ENCODE measurements at regions not wholly inside any gene's neighbourhood (a gene's known extent, or its start where the extent isn't known, plus 50 kb on each side); places are given as distances from the start of the nearest gene placed in this dataset.

GRCh38 chr1:5286244-5286643, 631.8 kb downstream of the AJAP1 start:
- Histone ChIP-seq H3K27ac (ENCODE audit: low read depth, low read length) (no peak overlapping the region), H3K36me3 (ENCODE audit: insufficient read depth, low read length) (no peaks in the 10 kb centered on the region), H3K27me3 (ENCODE audit: insufficient read depth, low read length, poor library complexity, severe bottlenecking) (no peaks in the 10 kb centered on the region), H3K4me3 (ENCODE audit: low read length) (no peak overlapping the region), H3K9me3 (ENCODE audit: low read length) (no peaks in the 10 kb centered on the region), H3K4me1 (ENCODE audit: insufficient read depth, low read length) (no peaks in the 10 kb centered on the region)
- ChIA-PET CTCF (interaction anchor here (0.6 to 3.0 kb wide), 17 partner anchors 11 to 459 kb away, joined by 3 to 20 read pairs (median 4); no protein-coding TSS in a partner anchor), POLR2A (no interaction called here)
- peaks cover 0 to 5% of the 10 kb centered on the region in 2 donors for H3K27me3 Mint-ChIP-seq
- peaks cover 0 to 3% (median 0%) of the 10 kb centered on the region in 3 donors for H3K36me3 Mint-ChIP-seq
- peaks cover 0 to 13% (median 0%) of the 10 kb centered on the region in 3 donors for H3K4me1 Mint-ChIP-seq
- H3K27ac Mint-ChIP-seq: peak overlapping the region in 2 of 8 donors; percentile 43 to 47
- peak in 4 of 5 donors; percentile 6 to 66 (median 14) for DNase-seq
- peaks cover 0 to 5% (median 0%) of the 10 kb centered on the region in 5 donors for H3K9me3 Mint-ChIP-seq
- H3K4me3 Mint-ChIP-seq: no peak overlapping the region

DNA sequence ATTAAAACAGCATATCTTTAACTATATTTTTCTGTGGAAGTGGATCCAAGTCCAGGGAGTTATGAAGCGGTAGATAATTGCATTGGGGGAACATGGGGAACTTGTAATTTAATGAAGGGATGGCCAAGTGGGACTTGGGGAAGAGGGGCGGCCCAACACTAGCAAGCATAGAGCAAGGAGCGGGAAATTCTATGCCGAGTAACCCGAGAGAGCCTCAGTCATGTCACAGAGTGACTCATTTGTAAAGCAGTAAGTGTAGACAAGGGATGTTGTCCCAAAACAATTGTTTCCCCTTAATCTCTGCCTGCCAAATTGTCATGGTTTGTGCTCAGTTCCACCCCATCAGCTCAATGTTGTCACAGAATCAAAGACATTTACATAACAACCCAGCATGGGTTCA, 620.1 kb downstream of the AJAP1 start:
- no peaks in the 10 kb centered on the region for H3K36me3 Mint-ChIP-seq
- DNase-seq: no peak
- no peaks in the 10 kb centered on the region for H3K36me3 ChIP-seq (ENCODE audit: insufficient read depth, low read length)
- H3K4me1 Mint-ChIP-seq: peaks cover 0 to 5% (median 0%) of the 10 kb centered on the region in 3 donors
- peak overlapping the region in 1 of 8 donors; percentile 21 for H3K27ac Mint-ChIP-seq
- no peak overlapping the region for H3K4me3 Mint-ChIP-seq
- no peaks in the 10 kb centered on the region for H3K27me3 ChIP-seq (ENCODE audit: insufficient read depth, low read length, poor library complexity, severe bottlenecking)
- ChIA-PET CTCF (interaction anchor here (1.1 kb wide), 2 partner anchors 11 to 1363 kb away, joined by 3 to 4 read pairs; no protein-coding TSS in a partner anchor), POLR2A (no interaction called here)
- H3K9me3 Mint-ChIP-seq: no peaks in the 10 kb centered on the region
- no peak overlapping the region for H3K27ac ChIP-seq (ENCODE audit: low read depth, low read length)
- no peaks in the 10 kb centered on the region for H3K4me1 ChIP-seq (ENCODE audit: insufficient read depth, low read length)
- no peaks in the 10 kb centered on the region for H3K9me3 ChIP-seq (ENCODE audit: low read length)
- peaks cover 0 to 12% of the 10 kb centered on the region in 2 donors for H3K27me3 Mint-ChIP-seq
- H3K4me3 ChIP-seq (ENCODE audit: low read length): no peak overlapping the region

- H3K4me1 Mint-ChIP-seq: peaks cover 0 to 5% (median 0%) of the 10 kb centered on the region in 3 donors
- DNase-seq: no peak
- CTCF ChIA-PET: interaction anchor here (1.1 to 1.2 kb wide), 2 partner anchors 13 to 1362 kb away, joined by 3 to 7 read pairs; no protein-coding TSS in a partner anchor
These were observed 619.0 kb downstream of the AJAP1 start for GRCh38 chr1:5273280-5274003.

GRCh38 chr1:5272325-5272724, 617.9 kb downstream of the AJAP1 start:
- Mint-ChIP-seq H3K4me1 (peaks cover 0 to 5% (median 0%) of the 10 kb centered on the region in 3 donors), H3K27ac (no peak overlapping the region), H3K4me3 (no peak overlapping the region), H3K27me3 (peaks cover 5 to 25% of the 10 kb centered on the region in 2 donors), H3K36me3 (no peaks in the 10 kb centered on the region), H3K9me3 (peaks cover 0 to 3% (median 0%) of the 10 kb centered on the region in 5 donors)
- POLR2A ChIA-PET: no interaction called here
- DNase-seq: no peak
- CTCF ChIA-PET: interaction anchor here (0.7 kb wide), 1 partner anchor 37 kb away, joined by 3 read pairs; no protein-coding TSS in a partner anchor
- no peaks in the 10 kb centered on the region for H3K4me1 ChIP-seq (ENCODE audit: insufficient read depth, low read length)
- H3K27ac ChIP-seq (ENCODE audit: low read depth, low read length): no peak overlapping the region
- H3K36me3 ChIP-seq (ENCODE audit: insufficient read depth, low read length): no peaks in the 10 kb centered on the region
- no peaks in the 10 kb centered on the region for H3K27me3 ChIP-seq (ENCODE audit: insufficient read depth, low read length, poor library complexity, severe bottlenecking)
- no peak overlapping the region for H3K4me3 ChIP-seq (ENCODE audit: low read length)
- H3K9me3 ChIP-seq (ENCODE audit: low read length): no peaks in the 10 kb centered on the region

More at GRCh38 chr1:5273280-5274003, 619.0 kb downstream of the AJAP1 start:
- H3K27me3 Mint-ChIP-seq: peaks cover 0 to 20% of the 10 kb centered on the region in 2 donors
- no peaks in the 10 kb centered on the region for H3K36me3 Mint-ChIP-seq
- peak overlapping the region in 1 of 8 donors; percentile 33 for H3K27ac Mint-ChIP-seq
- Histone ChIP-seq H3K36me3 (ENCODE audit: insufficient read depth, low read length) (no peaks in the 10 kb centered on the region), H3K9me3 (ENCODE audit: low read length) (no peaks in the 10 kb centered on the region), H3K4me3 (ENCODE audit: low read length) (no peak overlapping the region), H3K27me3 (ENCODE audit: insufficient read depth, low read length, poor library complexity, severe bottlenecking) (no peaks in the 10 kb centered on the region), H3K4me1 (ENCODE audit: insufficient read depth, low read length) (no peaks in the 10 kb centered on the region), H3K27ac (ENCODE audit: low read depth, low read length) (no peak overlapping the region)
- POLR2A ChIA-PET: no interaction called here
- no peak overlapping the region for H3K4me3 Mint-ChIP-seq
- peaks cover 0 to 3% (median 0%) of the 10 kb centered on the region in 5 donors for H3K9me3 Mint-ChIP-seq

- Mint-ChIP-seq H3K4me1 (peaks cover 0 to 5% (median 0%) of the 10 kb centered on the region in 3 donors), H3K36me3 (no peaks in the 10 kb centered on the region), H3K9me3 (peaks cover 0 to 3% (median 0%) of the 10 kb centered on the region in 5 donors), H3K27ac (no peak overlapping the region), H3K27me3 (peaks cover 5 to 25% of the 10 kb centered on the region in 2 donors), H3K4me3 (no peak overlapping the region)
- Histone ChIP-seq H3K4me1 (ENCODE audit: insufficient read depth, low read length) (no peaks in the 10 kb centered on the region), H3K36me3 (ENCODE audit: insufficient read depth, low read length) (no peaks in the 10 kb centered on the region), H3K27ac (ENCODE audit: low read depth, low read length) (no peak overlapping the region), H3K9me3 (ENCODE audit: low read length) (no peaks in the 10 kb centered on the region), H3K4me3 (ENCODE audit: low read length) (no peak overlapping the region), H3K27me3 (ENCODE audit: insufficient read depth, low read length, poor library complexity, severe bottlenecking) (no peaks in the 10 kb centered on the region)
- ChIA-PET POLR2A (no interaction called here), CTCF (no interaction called here)
- no peak for DNase-seq
These were observed 616.9 kb downstream of the AJAP1 start for GRCh38 chr1:5271264-5271663.

DNA sequence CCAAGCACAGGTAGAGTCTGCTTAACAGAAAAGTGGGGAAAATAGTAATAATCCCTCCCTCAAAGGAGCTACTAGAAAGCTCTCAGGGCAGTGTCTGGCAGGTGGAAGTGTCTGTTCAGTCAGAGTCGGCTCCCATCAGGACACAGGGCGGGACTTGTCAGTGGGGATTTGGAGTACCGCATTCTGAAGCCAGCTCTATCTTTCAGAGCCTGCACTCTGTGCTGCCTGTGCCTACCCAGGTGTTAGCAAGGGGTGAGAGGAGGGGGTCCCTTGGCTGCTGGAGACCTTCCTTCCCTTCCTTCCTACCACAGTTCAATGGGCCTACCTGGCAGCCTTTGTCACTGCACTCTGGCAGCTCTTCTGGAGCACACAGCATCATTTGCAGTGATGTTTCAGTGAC, 615.5 kb downstream of the AJAP1 start:
- Histone ChIP-seq H3K36me3 (ENCODE audit: insufficient read depth, low read length) (no peaks in the 10 kb centered on the region), H3K4me3 (ENCODE audit: low read length) (no peak overlapping the region), H3K9me3 (ENCODE audit: low read length) (no peaks in the 10 kb centered on the region), H3K27me3 (ENCODE audit: insufficient read depth, low read length, poor library complexity, severe bottlenecking) (no peaks in the 10 kb centered on the region), H3K27ac (ENCODE audit: low read depth, low read length) (no peak overlapping the region), H3K4me1 (ENCODE audit: insufficient read depth, low read length) (no peaks in the 10 kb centered on the region)
- H3K4me3 Mint-ChIP-seq: no peak overlapping the region
- POLR2A ChIA-PET: no interaction called here
- CTCF ChIA-PET: no interaction called here
- H3K36me3 Mint-ChIP-seq: no peaks in the 10 kb centered on the region
- peaks cover 5 to 27% of the 10 kb centered on the region in 2 donors for H3K27me3 Mint-ChIP-seq
- peaks cover 0 to 5% (median 0%) of the 10 kb centered on the region in 3 donors for H3K4me1 Mint-ChIP-seq
- H3K9me3 Mint-ChIP-seq: peaks cover 0 to 3% (median 0%) of the 10 kb centered on the region in 5 donors
- H3K27ac Mint-ChIP-seq: no peak overlapping the region
- no peak for DNase-seq

- Mint-ChIP-seq H3K27ac (peak overlapping the region in 1 of 8 donors; percentile 63), H3K27me3 (peaks cover 23 to 30% of the 10 kb centered on the region in 2 donors), H3K4me1 (no peaks in the 10 kb centered on the region), H3K4me3 (no peak overlapping the region), H3K36me3 (peaks cover 0 to 10% (median 0%) of the 10 kb centered on the region in 3 donors), H3K9me3 (peaks cover 0 to 11% (median 0%) of the 10 kb centered on the region in 5 donors)
- Histone ChIP-seq H3K27me3 (ENCODE audit: insufficient read depth, low read length, poor library complexity, severe bottlenecking) (no peaks in the 10 kb centered on the region), H3K4me1 (ENCODE audit: insufficient read depth, low read length) (no peaks in the 10 kb centered on the region), H3K36me3 (ENCODE audit: insufficient read depth, low read length) (no peaks in the 10 kb centered on the region), H3K27ac (ENCODE audit: low read depth, low read length) (no peak overlapping the region), H3K4me3 (ENCODE audit: low read length) (no peak overlapping the region), H3K9me3 (ENCODE audit: low read length) (no peaks in the 10 kb centered on the region)
- POLR2A ChIA-PET: no interaction called here
- CTCF ChIA-PET: no interaction called here
- DNase-seq: no peak
These were observed 613.3 kb downstream of the AJAP1 start for GRCh38 chr1:5267603-5268235.

- H3K27ac Mint-ChIP-seq: peak overlapping the region in 1 of 8 donors; percentile 34
- no peaks in the 10 kb centered on the region for H3K36me3 ChIP-seq (ENCODE audit: insufficient read depth, low read length)
- CTCF ChIA-PET: no interaction called here
- POLR2A ChIA-PET: no interaction called here
- peaks cover 0 to 17% (median 0%) of the 10 kb centered on the region in 3 donors for H3K36me3 Mint-ChIP-seq
- no peak for DNase-seq
- no peak overlapping the region for H3K4me3 ChIP-seq (ENCODE audit: low read length)
- no peaks in the 10 kb centered on the region for H3K27me3 ChIP-seq (ENCODE audit: insufficient read depth, low read length, poor library complexity, severe bottlenecking)
- H3K27me3 Mint-ChIP-seq: peaks cover 25 to 33% of the 10 kb centered on the region in 2 donors
- H3K9me3 ChIP-seq (ENCODE audit: low read length): no peaks in the 10 kb centered on the region
- no peak overlapping the region for H3K27ac ChIP-seq (ENCODE audit: low read depth, low read length)
- H3K4me3 Mint-ChIP-seq: no peak overlapping the region
- H3K9me3 Mint-ChIP-seq: peaks cover 0 to 12% (median 3%) of the 10 kb centered on the region in 5 donors
- no peaks in the 10 kb centered on the region for H3K4me1 Mint-ChIP-seq
- no peaks in the 10 kb centered on the region for H3K4me1 ChIP-seq (ENCODE audit: insufficient read depth, low read length)
These were observed 611.1 kb downstream of the AJAP1 start for GRCh38 chr1:5265438-5266075.
